CD4-positive, alpha-beta T cell treated with Interferon gamma for 1 hour (primary cell): ENCODE measurements at regions not wholly inside any gene's neighbourhood (a gene's known extent, or its start where the extent isn't known, plus 50 kb on each side); places are given as distances from the start of the nearest gene placed in this dataset.

Source experiments
- DNase-seq: peaks from one replicate; pipeline ENCODE4 v3.0.0-alpha.2; 2020

- no peak for DNase-seq
Measured at GRCh38 chr14:58861586-58861985, 223.8 kb downstream of the DACT1 start.

- no peak for DNase-seq
Measured at GRCh38 chr14:58862416-58863160, 224.8 kb downstream of the DACT1 start.

- no peak for DNase-seq
Measured at GRCh38 chr14:58863661-58864345, 226.0 kb downstream of the DACT1 start.

- no peak for DNase-seq
Measured at GRCh38 chr14:58864751-58865513, 227.2 kb downstream of the DACT1 start.

- DNase-seq, result no peak
Measured at GRCh38 chr14:58865514-58866281, 227.9 kb downstream of the DACT1 start.

GRCh38 chr14:58866391-58866790 is 228.6 kb downstream of the DACT1 start:
- DNase-seq, result no peak

- DNase-seq, result no peak
Measured at GRCh38 chr14:58870961-58871360, 233.2 kb downstream of the DACT1 start.

GRCh38 chr14:58871573-58871972 is 233.8 kb downstream of the DACT1 start:
- no peak for DNase-seq

- no peak for DNase-seq
Measured at GRCh38 chr14:58872061-58872460, 234.3 kb downstream of the DACT1 start.

GRCh38 chr14:58873228-58873953 is 235.6 kb downstream of the DACT1 start:
- no peak for DNase-seq

- no peak for DNase-seq
Measured at GRCh38 chr14:58875613-58876012, 237.9 kb downstream of the DACT1 start.

GRCh38 chr14:58876608-58877007 is 238.8 kb downstream of the DACT1 start:
- no peak for DNase-seq

GRCh38 chr14:58878439-58879139 is 240.8 kb downstream of the DACT1 start:
- DNase-seq, result no peak

GRCh38 chr14:58881433-58881832 is 243.7 kb downstream of the DACT1 start:
- no peak for DNase-seq

GRCh38 chr14:58882577-58883018 is 244.8 kb downstream of the DACT1 start:
- DNase-seq, result no peak

GRCh38 chr14:58884442-58884841 is 246.7 kb downstream of the DACT1 start:
- DNase-seq, result no peak

- no peak for DNase-seq
Measured at GRCh38 chr14:58887931-58888330, 250.2 kb downstream of the DACT1 start.

- no peak for DNase-seq
Measured at GRCh38 chr14:58898655-58899316, 261.0 kb downstream of the DACT1 start.

- DNase-seq, result no peak
Measured at GRCh38 chr14:58899317-58899713, 261.6 kb downstream of the DACT1 start.

- DNase-seq, result no peak
Measured at GRCh38 chr14:58901826-58902225, 264.1 kb downstream of the DACT1 start.

GRCh38 chr14:58904776-58905175 is 267.0 kb downstream of the DACT1 start:
- DNase-seq, result no peak
